ENCODE measurements at regions not wholly inside any gene's neighbourhood (a gene's known extent, or its start where the extent isn't known, plus 50 kb on each side); places are given as distances from the start of the nearest gene placed in this dataset.

DNA sequence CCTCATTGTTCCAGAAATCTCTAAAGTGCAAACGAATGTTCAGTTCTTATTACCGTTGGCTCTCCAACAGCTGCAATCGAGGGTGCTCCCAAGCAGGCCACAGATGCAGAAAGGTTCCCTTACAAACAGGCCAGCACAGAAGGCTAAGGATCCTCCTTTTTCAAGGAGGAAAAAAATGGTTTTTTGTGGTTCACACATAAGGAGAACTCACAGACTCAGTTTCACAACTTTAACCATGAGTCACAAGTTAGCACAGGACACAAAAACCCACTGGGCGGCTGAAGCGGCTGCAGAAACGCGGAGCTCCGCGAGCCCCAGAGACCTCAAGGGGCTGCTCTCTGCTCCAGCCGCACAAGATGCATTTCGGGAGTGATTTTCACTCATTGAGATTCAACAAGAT, 98.2 kb upstream of the PRR5 start (continued):
- TF ChIP-seq, protein P1, sequence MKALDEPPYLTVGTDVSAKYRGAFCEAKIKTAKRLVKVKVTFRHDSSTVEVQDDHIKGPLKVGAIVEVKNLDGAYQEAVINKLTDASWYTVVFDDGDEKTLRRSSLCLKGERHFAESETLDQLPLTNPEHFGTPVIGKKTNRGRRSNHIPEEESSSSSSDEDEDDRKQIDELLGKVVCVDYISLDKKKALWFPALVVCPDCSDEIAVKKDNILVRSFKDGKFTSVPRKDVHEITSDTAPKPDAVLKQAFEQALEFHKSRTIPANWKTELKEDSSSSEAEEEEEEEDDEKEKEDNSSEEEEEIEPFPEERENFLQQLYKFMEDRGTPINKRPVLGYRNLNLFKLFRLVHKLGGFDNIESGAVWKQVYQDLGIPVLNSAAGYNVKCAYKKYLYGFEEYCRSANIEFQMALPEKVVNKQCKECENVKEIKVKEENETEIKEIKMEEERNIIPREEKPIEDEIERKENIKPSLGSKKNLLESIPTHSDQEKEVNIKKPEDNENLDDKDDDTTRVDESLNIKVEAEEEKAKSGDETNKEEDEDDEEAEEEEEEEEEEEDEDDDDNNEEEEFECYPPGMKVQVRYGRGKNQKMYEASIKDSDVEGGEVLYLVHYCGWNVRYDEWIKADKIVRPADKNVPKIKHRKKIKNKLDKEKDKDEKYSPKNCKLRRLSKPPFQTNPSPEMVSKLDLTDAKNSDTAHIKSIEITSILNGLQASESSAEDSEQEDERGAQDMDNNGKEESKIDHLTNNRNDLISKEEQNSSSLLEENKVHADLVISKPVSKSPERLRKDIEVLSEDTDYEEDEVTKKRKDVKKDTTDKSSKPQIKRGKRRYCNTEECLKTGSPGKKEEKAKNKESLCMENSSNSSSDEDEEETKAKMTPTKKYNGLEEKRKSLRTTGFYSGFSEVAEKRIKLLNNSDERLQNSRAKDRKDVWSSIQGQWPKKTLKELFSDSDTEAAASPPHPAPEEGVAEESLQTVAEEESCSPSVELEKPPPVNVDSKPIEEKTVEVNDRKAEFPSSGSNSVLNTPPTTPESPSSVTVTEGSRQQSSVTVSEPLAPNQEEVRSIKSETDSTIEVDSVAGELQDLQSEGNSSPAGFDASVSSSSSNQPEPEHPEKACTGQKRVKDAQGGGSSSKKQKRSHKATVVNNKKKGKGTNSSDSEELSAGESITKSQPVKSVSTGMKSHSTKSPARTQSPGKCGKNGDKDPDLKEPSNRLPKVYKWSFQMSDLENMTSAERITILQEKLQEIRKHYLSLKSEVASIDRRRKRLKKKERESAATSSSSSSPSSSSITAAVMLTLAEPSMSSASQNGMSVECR (CRISPR knock-in tag; IDR thresholded peaks at IDR 0.05; ENCODE audit: borderline replicate concordance): no peak
- TF ChIP-seq NFATC4 (CRISPR knock-in tag; IDR thresholded peaks at IDR 0.05): no peak
- TF ChIP-seq MXD4 (CRISPR knock-in tag; IDR thresholded peaks at IDR 0.05; ENCODE audit: borderline replicate concordance): no peak
- TF ChIP-seq ZNF263 (CRISPR knock-in tag; IDR thresholded peaks at IDR 0.05; ENCODE audit: low read depth): no peak
- TF ChIP-seq ZNF219 (CRISPR knock-in tag; IDR thresholded peaks at IDR 0.05; ENCODE audit: borderline replicate concordance): no peak
- TF ChIP-seq SMAD3 (CRISPR knock-in tag; IDR thresholded peaks at IDR 0.05; ENCODE audit: borderline replicate concordance): no peak
- TF ChIP-seq, protein P2, sequence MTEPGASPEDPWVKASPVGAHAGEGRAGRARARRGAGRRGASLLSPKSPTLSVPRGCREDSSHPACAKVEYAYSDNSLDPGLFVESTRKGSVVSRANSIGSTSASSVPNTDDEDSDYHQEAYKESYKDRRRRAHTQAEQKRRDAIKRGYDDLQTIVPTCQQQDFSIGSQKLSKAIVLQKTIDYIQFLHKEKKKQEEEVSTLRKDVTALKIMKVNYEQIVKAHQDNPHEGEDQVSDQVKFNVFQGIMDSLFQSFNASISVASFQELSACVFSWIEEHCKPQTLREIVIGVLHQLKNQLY (CRISPR knock-in tag; IDR thresholded peaks at IDR 0.05): no peak
- TF ChIP-seq, protein P3, sequence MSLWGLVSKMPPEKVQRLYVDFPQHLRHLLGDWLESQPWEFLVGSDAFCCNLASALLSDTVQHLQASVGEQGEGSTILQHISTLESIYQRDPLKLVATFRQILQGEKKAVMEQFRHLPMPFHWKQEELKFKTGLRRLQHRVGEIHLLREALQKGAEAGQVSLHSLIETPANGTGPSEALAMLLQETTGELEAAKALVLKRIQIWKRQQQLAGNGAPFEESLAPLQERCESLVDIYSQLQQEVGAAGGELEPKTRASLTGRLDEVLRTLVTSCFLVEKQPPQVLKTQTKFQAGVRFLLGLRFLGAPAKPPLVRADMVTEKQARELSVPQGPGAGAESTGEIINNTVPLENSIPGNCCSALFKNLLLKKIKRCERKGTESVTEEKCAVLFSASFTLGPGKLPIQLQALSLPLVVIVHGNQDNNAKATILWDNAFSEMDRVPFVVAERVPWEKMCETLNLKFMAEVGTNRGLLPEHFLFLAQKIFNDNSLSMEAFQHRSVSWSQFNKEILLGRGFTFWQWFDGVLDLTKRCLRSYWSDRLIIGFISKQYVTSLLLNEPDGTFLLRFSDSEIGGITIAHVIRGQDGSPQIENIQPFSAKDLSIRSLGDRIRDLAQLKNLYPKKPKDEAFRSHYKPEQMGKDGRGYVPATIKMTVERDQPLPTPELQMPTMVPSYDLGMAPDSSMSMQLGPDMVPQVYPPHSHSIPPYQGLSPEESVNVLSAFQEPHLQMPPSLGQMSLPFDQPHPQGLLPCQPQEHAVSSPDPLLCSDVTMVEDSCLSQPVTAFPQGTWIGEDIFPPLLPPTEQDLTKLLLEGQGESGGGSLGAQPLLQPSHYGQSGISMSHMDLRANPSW (CRISPR knock-in tag; conservative IDR thresholded peaks at IDR 0.05; ENCODE audit: low read depth): no peak

DNA sequence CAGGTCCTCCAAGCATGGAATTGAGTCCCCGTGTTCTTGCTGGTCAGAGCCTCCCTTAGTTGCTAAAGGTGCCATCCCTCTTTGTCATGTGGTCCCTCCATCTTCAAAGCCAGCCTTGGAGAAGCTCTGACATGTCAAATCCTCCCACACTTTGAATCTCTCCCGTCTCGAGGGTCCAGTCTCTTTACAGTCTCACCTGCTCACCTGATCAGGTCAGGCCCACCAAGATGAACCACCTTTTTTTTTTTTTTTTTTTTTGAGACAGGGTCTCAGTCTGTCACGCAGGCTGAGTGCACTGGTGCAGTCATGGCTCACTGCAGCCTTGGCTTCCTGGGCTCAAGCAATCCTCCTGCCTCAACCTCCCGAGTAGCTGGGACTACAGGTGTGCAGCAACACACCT, 100.3 kb upstream of the PRR5 start:
- POLR2A ChIA-PET: interaction anchor here (0.7 kb wide), 1 partner anchor 41 kb away, joined by 4 read pairs; no protein-coding TSS in a partner anchor
- no peak for TF ChIP-seq ETV6 (CRISPR knock-in tag; IDR thresholded peaks at IDR 0.05)
- no peak for TF ChIP-seq FOXJ3 (CRISPR knock-in tag; IDR thresholded peaks at IDR 0.05; ENCODE audit: borderline replicate concordance)
- TF ChIP-seq ZNF671 (CRISPR knock-in tag; IDR thresholded peaks at IDR 0.05): no peak
- TF ChIP-seq NR1H2 (CRISPR knock-in tag; IDR thresholded peaks at IDR 0.05): no peak
- no peak for TF ChIP-seq KAT7 (CRISPR knock-in tag; IDR thresholded peaks at IDR 0.05; ENCODE audit: borderline replicate concordance)
- TF ChIP-seq NR3C1 (CRISPR knock-in tag; conservative IDR thresholded peaks at IDR 0.05; ENCODE audit: low read depth): no peak
- no peak for TF ChIP-seq ZNF263 (CRISPR knock-in tag; IDR thresholded peaks at IDR 0.05; ENCODE audit: low read depth)
- TF ChIP-seq, protein P4, sequence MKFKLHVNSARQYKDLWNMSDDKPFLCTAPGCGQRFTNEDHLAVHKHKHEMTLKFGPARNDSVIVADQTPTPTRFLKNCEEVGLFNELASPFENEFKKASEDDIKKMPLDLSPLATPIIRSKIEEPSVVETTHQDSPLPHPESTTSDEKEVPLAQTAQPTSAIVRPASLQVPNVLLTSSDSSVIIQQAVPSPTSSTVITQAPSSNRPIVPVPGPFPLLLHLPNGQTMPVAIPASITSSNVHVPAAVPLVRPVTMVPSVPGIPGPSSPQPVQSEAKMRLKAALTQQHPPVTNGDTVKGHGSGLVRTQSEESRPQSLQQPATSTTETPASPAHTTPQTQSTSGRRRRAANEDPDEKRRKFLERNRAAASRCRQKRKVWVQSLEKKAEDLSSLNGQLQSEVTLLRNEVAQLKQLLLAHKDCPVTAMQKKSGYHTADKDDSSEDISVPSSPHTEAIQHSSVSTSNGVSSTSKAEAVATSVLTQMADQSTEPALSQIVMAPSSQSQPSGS (CRISPR knock-in tag; IDR thresholded peaks at IDR 0.05; ENCODE audit: borderline replicate concordance, low read depth): no peak
- TF ChIP-seq EMX1 (CRISPR knock-in tag; IDR thresholded peaks at IDR 0.05): no peak
- no peak for TF ChIP-seq ZBTB21 (CRISPR knock-in tag; IDR thresholded peaks at IDR 0.05; ENCODE audit: borderline replicate concordance)
- TF ChIP-seq, protein P5, sequence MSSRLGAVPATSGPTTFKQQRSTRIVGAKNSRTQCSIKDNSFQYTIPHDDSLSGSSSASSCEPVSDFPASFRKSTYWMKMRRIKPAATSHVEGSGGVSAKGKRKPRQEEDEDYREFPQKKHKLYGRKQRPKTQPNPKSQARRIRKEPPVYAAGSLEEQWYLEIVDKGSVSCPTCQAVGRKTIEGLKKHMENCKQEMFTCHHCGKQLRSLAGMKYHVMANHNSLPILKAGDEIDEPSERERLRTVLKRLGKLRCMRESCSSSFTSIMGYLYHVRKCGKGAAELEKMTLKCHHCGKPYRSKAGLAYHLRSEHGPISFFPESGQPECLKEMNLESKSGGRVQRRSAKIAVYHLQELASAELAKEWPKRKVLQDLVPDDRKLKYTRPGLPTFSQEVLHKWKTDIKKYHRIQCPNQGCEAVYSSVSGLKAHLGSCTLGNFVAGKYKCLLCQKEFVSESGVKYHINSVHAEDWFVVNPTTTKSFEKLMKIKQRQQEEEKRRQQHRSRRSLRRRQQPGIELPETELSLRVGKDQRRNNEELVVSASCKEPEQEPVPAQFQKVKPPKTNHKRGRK (CRISPR knock-in tag; IDR thresholded peaks at IDR 0.05; ENCODE audit: borderline replicate concordance): no peak
- TF ChIP-seq, protein P6, sequence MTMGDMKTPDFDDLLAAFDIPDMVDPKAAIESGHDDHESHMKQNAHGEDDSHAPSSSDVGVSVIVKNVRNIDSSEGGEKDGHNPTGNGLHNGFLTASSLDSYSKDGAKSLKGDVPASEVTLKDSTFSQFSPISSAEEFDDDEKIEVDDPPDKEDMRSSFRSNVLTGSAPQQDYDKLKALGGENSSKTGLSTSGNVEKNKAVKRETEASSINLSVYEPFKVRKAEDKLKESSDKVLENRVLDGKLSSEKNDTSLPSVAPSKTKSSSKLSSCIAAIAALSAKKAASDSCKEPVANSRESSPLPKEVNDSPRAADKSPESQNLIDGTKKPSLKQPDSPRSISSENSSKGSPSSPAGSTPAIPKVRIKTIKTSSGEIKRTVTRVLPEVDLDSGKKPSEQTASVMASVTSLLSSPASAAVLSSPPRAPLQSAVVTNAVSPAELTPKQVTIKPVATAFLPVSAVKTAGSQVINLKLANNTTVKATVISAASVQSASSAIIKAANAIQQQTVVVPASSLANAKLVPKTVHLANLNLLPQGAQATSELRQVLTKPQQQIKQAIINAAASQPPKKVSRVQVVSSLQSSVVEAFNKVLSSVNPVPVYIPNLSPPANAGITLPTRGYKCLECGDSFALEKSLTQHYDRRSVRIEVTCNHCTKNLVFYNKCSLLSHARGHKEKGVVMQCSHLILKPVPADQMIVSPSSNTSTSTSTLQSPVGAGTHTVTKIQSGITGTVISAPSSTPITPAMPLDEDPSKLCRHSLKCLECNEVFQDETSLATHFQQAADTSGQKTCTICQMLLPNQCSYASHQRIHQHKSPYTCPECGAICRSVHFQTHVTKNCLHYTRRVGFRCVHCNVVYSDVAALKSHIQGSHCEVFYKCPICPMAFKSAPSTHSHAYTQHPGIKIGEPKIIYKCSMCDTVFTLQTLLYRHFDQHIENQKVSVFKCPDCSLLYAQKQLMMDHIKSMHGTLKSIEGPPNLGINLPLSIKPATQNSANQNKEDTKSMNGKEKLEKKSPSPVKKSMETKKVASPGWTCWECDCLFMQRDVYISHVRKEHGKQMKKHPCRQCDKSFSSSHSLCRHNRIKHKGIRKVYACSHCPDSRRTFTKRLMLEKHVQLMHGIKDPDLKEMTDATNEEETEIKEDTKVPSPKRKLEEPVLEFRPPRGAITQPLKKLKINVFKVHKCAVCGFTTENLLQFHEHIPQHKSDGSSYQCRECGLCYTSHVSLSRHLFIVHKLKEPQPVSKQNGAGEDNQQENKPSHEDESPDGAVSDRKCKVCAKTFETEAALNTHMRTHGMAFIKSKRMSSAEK (CRISPR knock-in tag; IDR thresholded peaks at IDR 0.05; ENCODE audit: borderline replicate concordance): no peak
- TF ChIP-seq HMGA2 (CRISPR knock-in tag; IDR thresholded peaks at IDR 0.05): no peak
- TF ChIP-seq SOX15 (CRISPR knock-in tag; IDR thresholded peaks at IDR 0.05): no peak
- TF ChIP-seq NR2C2 (CRISPR knock-in tag; IDR thresholded peaks at IDR 0.05): no peak

More for the DNA sequence above, 100.3 kb upstream of the PRR5 start:
- H3K27ac Mint-ChIP-seq: no peak overlapping the region
- no peaks in the 10 kb centered on the region for H3K9me3 Mint-ChIP-seq
- no peaks in the 10 kb centered on the region for H3K4me1 Mint-ChIP-seq
- no peaks in the 10 kb centered on the region for H3K36me3 Mint-ChIP-seq
- no peak overlapping the region for H3K4me3 Mint-ChIP-seq
- CTCF ChIA-PET: interaction anchor here (1.2 kb wide), 1 partner anchor 68 kb away, joined by 3 read pairs; no protein-coding TSS in a partner anchor
- peaks cover 2% of the 10 kb centered on the region; the same call in 1 of the 2 replicates for H3K27me3 Mint-ChIP-seq (ENCODE audit: low read depth)
- DNase-seq (ENCODE audit: low spot score) (no peak), ATAC-seq (no peak)

Data from WTC11 (cell line).